Gastroesophageal sphincter (tissue), 4 donors: ENCODE measurements at regions not wholly inside any gene's neighbourhood (a gene's known extent, or its start where the extent isn't known, plus 50 kb on each side); places are given as distances from the start of the nearest gene placed in this dataset.

Experiments used
- ATAC-seq: fragments of 150-250 bp; one replicate; pipeline ENCODE4 v1.9.1; 2016; ENCODE audit warnings: mild to moderate bottlenecking, moderate library complexity
- H3K27ac ChIP-seq, 4 donors: fragments of 200-600 bp; sonication (generic) in 3 of 4; 1 replicate in 3 of 4; 2 replicates in 1 of 4; pipeline ENCODE4 v1.5.1; 2016 to 2019
- H3K27me3 ChIP-seq: fragments of 200-600 bp; sonication (generic); one replicate; pipeline ENCODE4 v1.5.1; 2019
- H3K36me3 ChIP-seq, 2 donors: fragments of 200-600 bp; sonication (generic); one replicate each; pipeline ENCODE4 v1.5.1; 2019; ENCODE audit warnings: control low read depth in 1 of 2
- H3K4me1 ChIP-seq, 3 donors: fragments of 200-600 bp; sonication (generic); 1 replicate in 2 of 3; 2 replicates in 1 of 3; pipeline ENCODE4 v1.5.1; 2016 to 2019; ENCODE audit warnings: control low read depth in 2 of 3
- H3K4me3 ChIP-seq, 2 donors: fragments of 200-600 bp; sonication (generic); one replicate each; pipeline ENCODE4 v1.5.1; 2019; ENCODE audit warnings: mild to moderate bottlenecking in 1 of 2, moderate library complexity in 1 of 2
- H3K9me3 ChIP-seq, 3 donors: fragments of 200-600 bp; sonication (generic); one replicate each; pipeline ENCODE4 v1.5.1; 2017 to 2019; ENCODE audit warnings: control low read depth in 2 of 3
- CTCF ChIP-seq, 4 experiments: fragments of 200-600 bp in 2 of 4; fragments of 450-650 bp in 2 of 4; sonication (generic) in 1 of 4; IDR thresholded peaks; one replicate each; pipeline ENCODE4 v1.5.1; 2017 to 2019; ENCODE audit warnings: antibody characterized with exemption in 4 of 4, mild to moderate bottlenecking in 2 of 4, moderate library complexity in 2 of 4
- EP300 ChIP-seq: sonication (generic); formaldehyde crosslinking; IDR thresholded peaks from one replicate; pipeline ENCODE4 v1.6.1; 2017; ENCODE audit warnings: antibody characterized with exemption, mild to moderate bottlenecking
- POLR2A ChIP-seq, 2 donors: fragments of 450-650 bp; IDR thresholded peaks; one replicate each; pipeline ENCODE4 v1.6.1; 2017; ENCODE audit warnings: antibody characterized with exemption in 2 of 2, mild to moderate bottlenecking in 2 of 2, moderate library complexity in 1 of 2
- POLR2AphosphoS5 ChIP-seq: sonication (generic); formaldehyde crosslinking; IDR thresholded peaks from one replicate; pipeline ENCODE4 v1.6.1; 2017; ENCODE audit warnings: antibody characterized with exemption
- whole genome bisulfite sequencing, 2 donors: methylation state at CpG; one replicate each; pipeline ENCODE4 v1.1.5; 2018; ENCODE audit warnings: low coverage in 1 of 2; 5-methylcytosine and 5-hydroxymethylcytosine counted together

GRCh38 chr7:81175275-81175940 lies 256.6 kb upstream of the SEMA3C start:
- no peaks in the 10 kb centered on the region for H3K27me3 ChIP-seq
- H3K4me3 ChIP-seq, result no peak overlapping the region
- no peaks in the 10 kb centered on the region for H3K36me3 ChIP-seq
- WGBS, 2 donors, result 63 to 72% methylated on average over 5 to 6 of the region's 6 CpGs
- no peak overlapping the region for H3K27ac ChIP-seq
- no peak for ATAC-seq
- no peaks in the 10 kb centered on the region for H3K9me3 ChIP-seq
- TF ChIP-seq CTCF (IDR thresholded peaks at IDR 0.05) (no peak), EP300 (no peak), POLR2AphosphoS5 (no peak), POLR2A (IDR thresholded peaks at IDR 0.05) (no peak)
- H3K4me1 ChIP-seq, result peaks cover 0 to 5% (median 0%) of the 10 kb centered on the region in 3 donors

GRCh38 chr7:81173766-81174281 lies 255.0 kb upstream of the SEMA3C start:
- H3K9me3 ChIP-seq, result no peaks in the 10 kb centered on the region
- H3K36me3 ChIP-seq, result no peaks in the 10 kb centered on the region
- no peak overlapping the region for H3K4me3 ChIP-seq
- no peaks in the 10 kb centered on the region for H3K27me3 ChIP-seq
- no peak for TF ChIP-seq CTCF (IDR thresholded peaks at IDR 0.05)
- H3K27ac ChIP-seq, result no peak overlapping the region
- no peak for ATAC-seq
- peaks cover 0 to 5% (median 0%) of the 10 kb centered on the region in 3 donors for H3K4me1 ChIP-seq
- WGBS, 2 donors, result 25 to 28% methylated on average over 7 of the region's 7 CpGs

- no peak for ATAC-seq
- H3K4me3 ChIP-seq, result no peak overlapping the region
- H3K27ac ChIP-seq, result no peak overlapping the region
- H3K4me1 ChIP-seq, result peaks cover 0 to 5% (median 0%) of the 10 kb centered on the region in 3 donors
- H3K9me3 ChIP-seq, result no peaks in the 10 kb centered on the region
- 80 to 89% methylated on average over 3 of the region's 3 CpGs for WGBS, 2 donors
- TF ChIP-seq POLR2A (IDR thresholded peaks at IDR 0.05), result no peak
- TF ChIP-seq POLR2AphosphoS5, result no peak
- no peak for TF ChIP-seq CTCF (IDR thresholded peaks at IDR 0.05)
- H3K27me3 ChIP-seq, result no peaks in the 10 kb centered on the region
- no peaks in the 10 kb centered on the region for H3K36me3 ChIP-seq
Measured at GRCh38 chr7:81170291-81170690, 251.4 kb upstream of the SEMA3C start.

GRCh38 chr7:81167934-81168333 lies 249.1 kb upstream of the SEMA3C start:
- TF ChIP-seq POLR2A (IDR thresholded peaks at IDR 0.05) (no peak), EP300 (no peak), POLR2AphosphoS5 (no peak), CTCF (IDR thresholded peaks at IDR 0.05) (no peak)
- Histone ChIP-seq H3K36me3 (no peaks in the 10 kb centered on the region), H3K27me3 (no peaks in the 10 kb centered on the region), H3K4me1 (no peaks in the 10 kb centered on the region), H3K4me3 (no peak overlapping the region), H3K9me3 (no peaks in the 10 kb centered on the region), H3K27ac (no peak overlapping the region)
- ATAC-seq, result no peak
- WGBS, 2 donors, result 90 to 93% methylated on average over 1 of the region's 1 CpG

- H3K9me3 ChIP-seq, result no peaks in the 10 kb centered on the region
- ATAC-seq, result no peak
- no peaks in the 10 kb centered on the region for H3K36me3 ChIP-seq
- 92 to 93% methylated on average over 4 of the region's 4 CpGs for WGBS, 2 donors
- H3K4me1 ChIP-seq, result no peaks in the 10 kb centered on the region
- no peak overlapping the region for H3K4me3 ChIP-seq
- H3K27ac ChIP-seq, result no peak overlapping the region
- no peak for TF ChIP-seq CTCF (IDR thresholded peaks at IDR 0.05)
- TF ChIP-seq EP300, result no peak
- no peak for TF ChIP-seq POLR2AphosphoS5
- no peak for TF ChIP-seq POLR2A (IDR thresholded peaks at IDR 0.05)
- no peaks in the 10 kb centered on the region for H3K27me3 ChIP-seq
Measured at GRCh38 chr7:81165070-81165469, 246.2 kb upstream of the SEMA3C start.
